ENCODE measurements at regions not wholly inside any gene's neighbourhood (a gene's known extent, or its start where the extent isn't known, plus 50 kb on each side); places are given as distances from the start of the nearest gene placed in this dataset.

DNA sequence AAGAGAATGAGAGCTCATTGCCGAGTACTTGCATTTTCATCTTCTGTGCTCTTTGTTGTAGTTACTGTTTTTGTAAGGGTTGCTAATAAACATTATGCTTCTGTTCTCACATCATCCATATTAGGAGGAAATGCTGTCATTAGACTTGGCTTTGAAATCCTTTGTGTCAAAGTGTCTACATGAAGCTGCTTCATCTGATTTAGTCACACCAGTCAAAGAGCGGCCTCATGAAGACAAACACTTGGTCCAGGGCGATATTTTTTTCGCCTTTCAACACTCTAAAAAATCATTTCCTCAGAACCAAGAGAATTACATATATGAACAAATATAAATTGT is 105.0 kb downstream of the SPRY2 start:
- DNase-seq (ENCODE audit: low spot score): no peak

DNA sequence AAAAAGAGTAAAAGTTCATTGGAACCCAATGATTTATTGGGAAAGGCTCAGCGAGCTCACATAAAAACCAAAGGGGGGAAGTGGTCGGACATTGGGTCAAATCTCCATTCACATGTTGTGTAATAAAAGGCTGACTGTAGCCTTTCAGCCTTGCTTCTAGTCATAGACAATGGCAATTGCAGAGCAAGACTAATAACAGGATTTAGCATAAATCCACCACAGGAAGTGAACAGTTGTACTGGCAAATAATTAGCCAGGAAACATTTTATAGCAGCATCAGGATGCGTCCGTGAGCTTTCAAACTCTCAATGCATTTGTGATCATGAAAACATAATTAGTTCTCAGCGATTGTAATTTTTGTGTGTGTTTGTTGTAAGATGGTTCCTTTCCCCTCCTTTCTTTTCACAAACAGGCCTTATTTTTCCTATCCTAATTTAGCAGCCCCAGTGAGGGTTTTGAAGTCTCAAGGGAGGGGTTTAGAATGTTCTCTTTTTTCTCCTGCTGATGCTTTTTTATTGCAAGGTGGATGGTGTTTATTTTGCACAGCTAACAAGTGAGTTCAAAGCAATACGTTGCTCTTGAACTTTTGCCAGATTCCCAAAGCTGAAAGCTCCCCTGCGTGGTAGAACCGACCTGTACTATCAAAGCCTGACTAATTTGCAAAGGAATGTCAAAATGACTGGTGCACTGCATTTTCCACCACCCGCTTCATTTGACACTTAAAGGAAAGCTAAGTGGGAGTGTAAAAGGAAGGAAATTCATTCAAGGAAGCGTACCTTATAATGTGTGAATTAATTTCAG is 105.6 kb downstream of the SPRY2 start:
- no peak for DNase-seq (ENCODE audit: low spot score)

DNA sequence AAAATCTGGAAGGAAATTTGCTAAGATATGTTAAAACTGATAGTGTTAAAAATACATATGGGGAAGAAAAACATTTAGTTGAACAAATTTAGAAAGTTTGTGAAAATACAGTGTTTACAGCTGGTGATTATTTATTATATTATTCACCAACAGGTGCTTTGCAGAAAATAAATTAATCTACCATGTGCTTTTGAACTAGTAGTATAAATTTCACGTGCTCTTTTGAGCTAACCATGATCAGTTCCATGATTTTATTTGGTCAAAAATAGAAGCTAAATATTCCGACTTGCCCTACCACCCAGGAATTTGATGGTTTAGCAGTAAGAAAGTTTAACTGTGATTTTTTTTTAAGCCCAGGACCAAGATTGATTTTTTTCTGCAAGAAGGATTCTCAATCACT is 113.3 kb downstream of the SPRY2 start:
- DNase-seq (ENCODE audit: low spot score): no peak

DNA sequence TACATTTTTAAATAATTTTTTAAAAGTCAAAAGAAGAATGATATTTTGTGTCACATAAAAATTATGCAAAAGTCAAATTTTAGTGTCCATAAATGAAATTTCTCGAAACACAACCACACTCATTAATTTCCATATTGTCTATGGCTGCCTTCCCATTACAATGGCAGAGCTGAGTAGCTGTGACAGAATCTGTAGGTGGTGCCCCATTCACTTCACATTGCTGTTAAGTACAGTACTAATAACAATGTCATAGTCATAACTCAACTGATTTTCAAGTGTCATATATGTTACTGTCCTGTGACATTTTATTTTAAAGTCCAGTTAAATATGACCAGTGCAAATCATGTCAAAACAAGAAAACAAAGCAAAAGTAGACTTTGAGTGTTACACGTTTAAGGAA is 114.3 kb downstream of the SPRY2 start:
- no peak for DNase-seq (ENCODE audit: low spot score)

DNA sequence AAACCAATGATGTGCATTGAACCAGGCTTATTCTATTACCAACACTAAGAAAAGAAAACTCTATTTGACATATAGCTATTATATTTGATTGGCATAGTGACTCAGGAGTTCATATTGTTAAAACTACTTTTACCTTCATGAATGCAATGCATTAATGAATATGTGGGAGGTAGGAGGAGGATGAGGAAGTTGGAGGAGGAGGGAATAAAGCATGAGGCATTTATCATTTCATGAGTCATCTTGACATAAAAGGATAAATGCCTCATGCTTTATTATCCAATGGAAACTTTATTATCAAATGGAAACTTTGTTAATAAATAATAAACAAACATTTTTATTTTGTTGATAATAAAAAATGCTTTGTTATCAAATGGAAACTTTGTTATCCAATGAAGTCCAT is 116.5 kb downstream of the SPRY2 start:
- DNase-seq (ENCODE audit: low spot score): no peak

DNA sequence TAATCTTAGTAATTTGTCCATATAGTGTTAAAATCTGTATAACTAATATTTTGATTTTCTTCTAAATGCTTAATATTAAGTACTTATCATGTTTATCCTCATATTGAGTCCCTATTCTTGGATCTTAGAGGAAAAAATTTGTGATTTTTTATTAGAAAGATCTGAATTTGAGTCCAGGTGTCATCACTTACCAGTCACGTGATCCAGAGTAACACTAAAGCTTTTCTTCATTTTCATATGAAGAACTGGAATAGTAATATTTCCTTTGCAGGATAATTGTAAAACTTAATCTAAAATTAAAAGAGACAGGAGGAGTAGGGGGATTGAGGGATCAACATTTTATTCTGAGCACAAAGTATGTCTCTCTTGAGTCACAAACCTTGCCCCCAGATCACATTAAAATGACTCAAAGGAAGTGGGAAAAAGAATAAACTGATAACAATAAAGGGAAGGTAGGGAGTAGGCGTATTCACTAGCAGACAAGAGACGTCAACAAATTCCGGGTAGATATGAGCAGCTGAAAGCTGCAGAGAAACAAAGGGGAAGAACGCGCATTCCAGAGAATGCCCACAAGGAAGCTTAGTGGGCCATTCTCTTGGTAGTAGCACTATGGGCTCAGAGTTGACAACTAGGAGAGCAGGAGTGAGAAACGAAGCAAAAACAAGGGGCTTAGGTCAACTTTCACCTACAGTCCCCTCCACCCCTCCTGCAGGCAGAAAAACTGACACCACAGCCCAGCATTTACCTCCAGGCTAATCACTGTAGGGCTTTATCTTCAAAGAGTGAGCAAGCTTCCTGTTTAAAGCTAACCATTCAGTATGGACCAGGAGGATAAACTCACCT is 123.1 kb downstream of the SPRY2 start:
- no peak for DNase-seq (ENCODE audit: low spot score)

DNA sequence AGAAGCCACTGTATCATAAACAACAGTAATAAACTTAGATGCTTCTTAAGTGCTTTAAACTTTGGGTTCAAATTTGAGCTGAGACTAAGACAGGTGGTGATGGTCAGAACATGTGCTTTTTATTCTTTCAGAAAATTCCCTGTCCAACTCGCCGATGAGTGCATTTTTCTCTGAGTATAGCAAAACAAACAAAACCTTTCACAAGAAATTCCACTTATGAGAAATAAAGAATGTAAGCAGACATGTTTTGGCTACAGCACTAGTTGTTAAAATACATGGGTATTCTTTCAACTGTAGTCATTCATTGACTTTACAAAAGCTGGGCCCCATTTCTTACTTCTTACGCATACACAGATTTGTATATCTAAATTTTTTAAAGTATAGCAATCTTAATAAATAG is 125.6 kb downstream of the SPRY2 start:
- no peak for DNase-seq (ENCODE audit: low spot score)

DNA sequence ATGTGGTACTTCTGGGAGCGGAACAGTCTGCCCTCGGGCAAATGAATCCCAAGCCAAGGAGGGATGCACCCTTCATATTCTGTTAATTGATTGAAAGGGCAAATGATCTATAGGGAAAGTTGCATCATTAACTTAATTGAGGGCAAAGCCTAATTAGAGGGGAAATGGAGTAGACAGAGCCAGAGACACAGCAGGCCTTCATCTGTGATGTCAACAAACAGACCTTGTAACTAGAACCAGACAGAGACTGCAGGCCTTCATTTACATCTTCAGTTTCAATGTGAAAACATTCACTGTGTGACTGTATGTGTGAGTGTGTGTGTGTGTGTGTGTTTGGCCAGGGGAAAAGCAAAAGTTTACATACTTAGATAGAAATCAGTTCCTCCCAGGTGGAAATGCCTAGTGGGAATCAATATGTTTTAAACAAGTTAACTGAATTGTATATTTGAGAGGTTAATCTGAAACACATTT is 126.4 kb downstream of the SPRY2 start:
- DNase-seq (ENCODE audit: low spot score): no peak

DNA sequence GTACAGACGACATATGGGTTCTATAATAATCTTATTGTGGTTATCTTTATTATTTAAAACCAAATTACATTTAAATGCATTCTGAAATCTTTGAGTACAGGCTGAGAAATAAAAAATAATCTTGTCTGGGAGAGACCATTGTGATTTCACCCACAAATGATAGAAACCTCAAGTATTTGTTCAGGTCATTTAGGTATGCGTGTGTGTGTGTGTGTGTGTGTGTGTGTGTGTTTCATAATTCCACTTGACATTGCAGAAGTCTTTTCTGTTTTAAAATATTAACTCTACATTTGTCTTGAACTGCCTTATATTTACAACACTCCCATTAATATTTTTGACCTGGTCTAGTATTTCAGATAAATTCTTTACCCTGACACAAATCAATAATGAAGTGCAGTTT is 126.9 kb downstream of the SPRY2 start:
- no peak for DNase-seq (ENCODE audit: low spot score)

DNA sequence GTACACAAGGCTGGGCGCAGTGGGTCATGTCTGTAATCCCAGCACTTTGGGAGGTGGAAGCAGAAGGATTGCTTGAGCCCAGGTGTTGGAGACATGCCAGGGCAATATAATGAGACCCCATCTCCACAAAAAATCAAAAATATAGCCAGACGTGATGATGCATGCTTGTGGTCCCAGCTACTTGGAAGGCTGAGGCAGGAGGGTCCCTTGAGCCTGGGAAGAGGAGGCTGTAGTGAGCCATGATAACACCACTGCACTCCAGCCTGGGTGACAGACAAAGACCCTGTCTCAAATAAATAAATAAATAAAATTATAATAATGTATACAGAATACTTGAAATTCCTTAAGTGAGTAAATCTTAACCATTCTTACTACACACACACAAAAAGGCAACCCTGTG is 127.7 kb downstream of the SPRY2 start:
- no peak for DNase-seq (ENCODE audit: low spot score)

DNA sequence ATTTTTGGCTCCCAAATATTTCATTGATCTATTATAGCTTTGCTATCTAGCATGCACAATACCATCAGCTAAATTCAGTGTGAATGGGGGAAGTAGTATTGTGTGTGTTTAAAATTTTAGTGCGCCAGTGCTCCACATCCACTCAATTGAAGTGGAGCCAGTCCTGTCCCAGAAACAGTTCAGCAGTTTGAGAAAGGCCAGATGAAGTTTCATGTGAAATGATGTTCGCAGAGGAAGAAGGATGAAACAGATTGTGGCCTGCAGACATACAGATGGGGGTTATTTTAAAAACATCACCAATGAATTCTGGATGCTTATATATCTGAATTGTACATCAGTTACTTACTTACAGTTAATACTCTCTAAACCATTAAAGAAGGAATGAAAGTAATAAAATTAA is 129.4 kb downstream of the SPRY2 start:
- no peak for DNase-seq (ENCODE audit: low spot score)

DNA sequence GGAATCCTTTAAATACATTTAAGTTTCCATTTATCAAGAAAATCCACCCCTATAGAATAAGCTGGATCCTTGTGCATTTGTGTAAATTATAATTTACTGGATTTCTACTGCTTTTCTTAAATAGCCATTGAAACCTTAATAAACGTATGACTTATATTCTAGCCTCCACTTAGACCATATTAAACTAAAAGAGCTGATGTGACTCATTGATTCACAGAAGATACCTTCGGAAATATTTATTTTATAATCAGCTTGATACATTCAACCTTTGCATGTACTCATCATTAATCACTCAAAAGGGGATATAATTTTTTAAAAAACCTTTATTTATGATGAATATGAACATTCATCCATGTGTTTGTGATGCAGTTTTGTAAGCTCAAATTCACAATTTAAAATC is 136.3 kb downstream of the SPRY2 start:
- DNase-seq (ENCODE audit: low spot score): no peak

DNA sequence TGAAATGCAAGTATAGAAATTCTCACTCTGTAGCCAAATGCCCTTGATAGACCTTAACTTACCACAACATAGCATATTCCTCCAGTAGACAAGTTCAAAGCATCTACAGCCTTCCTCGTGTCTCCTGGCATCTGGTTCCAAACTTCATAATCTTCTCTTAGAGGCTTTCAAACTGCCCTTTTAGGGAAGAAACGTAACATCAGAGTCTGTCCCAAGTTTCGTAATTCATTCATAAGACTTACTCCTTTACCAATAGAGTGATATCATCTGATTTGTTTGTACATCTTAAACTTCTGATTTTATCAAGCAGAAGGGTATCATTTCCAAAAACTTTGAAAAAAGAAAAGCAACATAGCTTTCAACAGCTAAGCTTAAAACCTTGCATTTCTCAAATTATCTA is 137.4 kb downstream of the SPRY2 start:
- no peak for DNase-seq (ENCODE audit: low spot score)

DNA sequence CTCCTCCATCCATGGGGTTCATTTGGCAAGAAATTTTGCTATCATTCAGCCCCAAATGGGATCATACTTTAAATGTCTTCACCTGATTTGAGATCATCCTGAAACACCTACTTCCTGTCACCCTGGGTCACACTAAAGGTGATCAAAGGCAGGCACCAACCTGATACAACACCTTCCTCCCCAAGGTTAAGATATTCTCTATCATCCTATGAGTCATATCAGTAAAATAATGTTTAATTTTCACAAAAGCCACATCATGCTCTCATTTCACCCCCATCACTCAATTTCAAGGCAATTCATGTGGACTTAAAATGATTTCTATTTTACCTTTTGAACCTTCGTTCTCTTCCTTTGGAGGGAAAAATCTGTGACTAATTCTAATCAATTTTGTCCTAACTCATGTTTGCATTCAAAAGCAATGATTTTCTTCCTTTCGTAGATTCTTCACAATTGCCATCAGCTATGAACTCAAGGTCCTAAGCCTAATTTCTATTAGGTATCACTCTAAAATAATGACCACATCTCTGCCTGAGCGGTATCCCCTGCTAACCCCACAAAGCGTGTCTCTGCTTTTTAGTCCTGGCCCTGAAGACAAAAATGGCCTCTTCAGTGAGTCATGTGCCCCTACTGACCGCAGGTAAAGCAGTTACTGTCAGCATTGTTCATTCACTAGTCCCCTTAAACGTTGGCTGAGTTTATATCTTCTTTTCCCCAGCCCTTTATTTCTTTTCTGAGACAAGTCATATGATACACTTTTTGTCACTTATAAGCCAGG is 139.0 kb downstream of the SPRY2 start:
- DNase-seq (ENCODE audit: low spot score): no peak

DNA sequence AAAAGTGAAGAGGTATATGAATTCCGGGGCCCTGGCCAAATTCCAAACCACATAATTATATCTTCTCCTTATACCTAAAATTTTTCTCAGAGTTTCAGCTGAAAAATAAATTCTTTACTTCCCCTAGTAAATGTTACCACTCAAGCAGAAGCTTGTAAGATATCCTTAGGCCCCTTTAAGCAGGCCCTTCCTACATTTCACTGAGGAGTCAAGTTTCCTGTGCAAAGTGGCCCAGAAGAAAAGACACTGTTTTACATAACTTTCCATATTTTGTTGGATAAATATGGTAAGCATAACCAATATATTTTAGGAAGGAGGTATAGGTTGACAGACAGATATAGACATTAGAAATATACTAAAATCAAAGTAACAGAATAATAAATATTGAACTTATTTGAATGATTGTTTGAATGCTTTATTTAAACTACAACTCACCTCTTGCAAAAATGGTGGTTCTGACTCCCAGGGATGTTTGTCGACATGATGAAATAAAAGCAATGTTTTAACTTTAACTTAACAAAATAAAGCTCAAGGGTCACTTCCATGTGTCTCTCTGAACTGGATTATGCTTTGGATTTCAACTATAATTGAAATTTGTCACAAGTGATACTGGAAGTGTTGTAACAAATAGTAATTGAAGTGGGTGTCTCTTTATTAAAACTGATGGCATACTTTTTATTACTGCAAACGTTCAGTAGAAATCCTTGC is 141.2 kb downstream of the SPRY2 start:
- DNase-seq (ENCODE audit: low spot score): no peak

DNA sequence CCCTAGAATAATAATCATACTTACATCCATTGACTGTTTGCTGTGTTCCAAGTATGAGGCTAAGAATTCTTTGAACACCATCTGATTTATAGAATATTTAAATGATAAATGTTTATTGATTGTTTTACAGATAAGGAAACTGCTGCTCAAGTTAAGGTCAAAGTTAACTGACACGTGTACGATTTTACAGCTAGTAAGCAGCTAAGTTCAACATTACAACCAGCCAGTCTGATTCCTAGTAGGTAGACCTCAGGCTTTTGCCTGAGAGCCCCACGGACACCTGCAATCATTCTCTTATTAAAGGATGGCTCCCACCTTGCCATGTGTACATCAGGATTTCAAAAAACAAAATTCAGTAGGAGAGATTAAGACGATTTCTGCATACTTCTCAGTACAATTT is 141.9 kb downstream of the SPRY2 start:
- no peak for DNase-seq (ENCODE audit: low spot score)

DNA sequence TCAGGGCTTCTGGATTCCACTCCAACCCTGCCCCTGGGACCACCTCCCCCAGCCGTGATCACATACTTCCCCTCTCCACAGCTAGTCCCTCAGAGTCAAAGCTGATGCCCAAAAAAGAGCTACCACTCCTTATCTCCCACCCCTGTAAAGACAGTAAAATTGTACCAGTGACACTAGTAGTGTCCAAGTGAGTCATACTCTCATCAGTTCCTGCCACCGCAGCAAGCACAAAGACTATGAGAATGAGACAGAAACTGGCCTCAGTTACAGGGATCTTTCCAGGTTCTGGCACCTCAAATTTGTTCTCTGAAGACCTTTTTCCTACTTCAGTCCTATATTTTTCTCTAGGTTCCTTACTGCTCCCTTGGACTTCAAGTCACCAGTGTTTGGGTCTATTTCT is 144.2 kb downstream of the SPRY2 start:
- DNase-seq (ENCODE audit: low spot score): no peak

DNA sequence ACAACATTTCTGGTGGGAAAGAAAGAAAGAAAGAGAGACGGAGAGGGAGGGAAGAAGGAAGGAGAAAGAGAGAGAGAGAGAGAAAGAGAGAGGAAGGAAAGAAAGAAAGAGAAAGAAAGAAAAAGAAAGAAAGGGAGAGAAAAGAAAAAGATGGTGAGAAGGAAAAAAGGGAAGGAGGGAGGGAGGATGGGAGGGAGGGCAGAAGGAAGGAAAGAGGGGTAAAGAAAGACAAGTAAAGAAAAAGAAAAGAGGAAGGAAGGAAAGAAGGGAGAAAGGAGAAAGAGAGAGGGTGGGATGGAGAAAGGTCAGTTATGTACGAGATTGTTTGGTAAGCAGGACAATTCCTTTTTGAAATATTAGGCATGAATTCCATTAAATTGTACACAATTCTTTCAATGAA is 145.3 kb downstream of the SPRY2 start:
- DNase-seq (ENCODE audit: low spot score): no peak

DNA sequence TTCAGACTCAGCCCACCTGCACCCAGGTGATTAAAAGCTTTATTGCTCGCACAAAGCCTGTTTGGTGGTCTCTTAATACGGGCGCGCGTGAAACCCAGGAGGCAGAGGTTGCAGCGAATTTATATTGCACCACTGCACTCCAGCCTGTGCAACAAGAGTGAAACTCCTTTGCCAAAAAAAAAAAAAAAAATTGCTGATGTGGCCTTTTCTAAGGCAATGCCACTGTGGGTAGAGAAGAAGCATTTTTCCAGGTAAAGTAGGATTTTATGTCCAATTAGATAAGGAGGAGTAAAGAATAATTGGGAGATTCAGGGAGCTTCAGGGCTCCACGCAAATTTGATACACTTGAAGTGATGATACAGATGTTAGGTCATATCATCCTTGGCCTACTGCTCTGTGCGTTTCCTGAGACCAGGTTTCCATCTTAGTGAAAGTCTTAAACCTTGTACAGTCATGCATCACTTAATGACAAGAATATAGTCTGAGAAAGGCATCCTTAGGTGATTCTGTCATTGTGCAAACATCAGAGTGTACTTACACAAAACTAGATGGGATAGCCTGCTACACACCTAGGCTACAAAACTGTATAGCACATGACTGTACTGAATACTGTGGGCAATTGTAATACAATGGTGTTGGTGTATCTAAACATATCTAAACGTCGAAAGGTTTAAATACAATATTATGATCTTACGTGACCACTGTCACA is 150.9 kb downstream of the SPRY2 start:
- DNase-seq (ENCODE audit: low spot score): no peak

DNA sequence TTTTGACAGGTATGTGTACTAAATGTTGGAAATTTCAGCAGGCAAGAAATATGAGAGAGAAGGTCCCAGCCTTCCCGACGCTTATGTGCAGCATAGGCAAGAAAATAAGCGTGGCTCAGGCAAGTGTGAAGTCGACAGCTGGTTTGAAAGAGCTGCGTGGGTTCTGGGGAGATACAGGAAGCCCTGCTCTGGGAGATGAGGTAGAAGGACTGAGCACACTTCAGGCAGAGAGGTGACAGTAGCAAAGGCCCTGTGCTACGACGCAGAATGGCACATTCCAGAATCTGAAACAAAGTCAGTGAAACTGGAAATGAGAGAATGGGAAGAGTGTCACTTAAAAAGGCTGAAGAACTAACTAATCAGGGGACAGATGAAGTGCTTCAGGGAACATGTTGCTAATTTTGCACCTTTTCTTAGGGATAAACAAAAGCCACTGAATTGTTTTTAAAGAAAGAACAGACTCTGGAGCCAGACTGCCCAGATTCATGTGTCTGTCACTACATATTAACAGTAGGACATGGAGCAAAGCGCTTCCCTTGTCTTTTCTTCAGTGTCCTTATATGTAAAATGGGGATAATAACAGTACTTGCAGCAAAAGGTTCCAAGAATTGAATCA is 160.1 kb downstream of the SPRY2 start:
- no peak for DNase-seq (ENCODE audit: low spot score)

DNA sequence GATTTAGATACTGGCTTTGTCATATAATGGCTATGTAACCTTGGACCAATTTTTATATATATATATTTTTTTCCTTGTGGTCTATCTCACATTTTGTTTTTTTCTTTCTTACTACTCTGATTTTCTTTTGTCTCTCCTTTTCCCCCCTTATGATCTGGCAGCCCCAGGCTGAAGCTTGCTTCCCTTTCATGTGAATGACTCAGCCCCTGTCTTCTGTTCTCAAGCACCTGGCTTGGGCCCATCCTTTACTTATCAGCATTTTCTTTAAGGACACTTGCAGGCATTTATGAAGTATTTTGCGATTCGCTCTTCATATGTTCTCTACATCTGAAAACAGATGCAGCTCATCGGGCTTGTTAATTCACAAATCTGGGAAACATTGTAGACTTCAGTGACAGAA is 163.6 kb downstream of the SPRY2 start:
- DNase-seq (ENCODE audit: low spot score): no peak

Data from hematopoietic multipotent progenitor cell treated with erythropoietin and hydrocortisone succinate and interleukin-3 and kit ligand, for 17 days (in vitro differentiated cells).